Activated T-cell treated with anti-CD3 and anti-CD28 coated beads, Interleukin-2, amount 50 U/mL, for 72 hours (primary cell): ENCODE measurements at regions not wholly inside any gene's neighbourhood (a gene's known extent, or its start where the extent isn't known, plus 50 kb on each side); places are given as distances from the start of the nearest gene placed in this dataset.
"Not testable (repeated sequence)": the region's sequence is repeated elsewhere in the genome, so short reads cannot be mapped to it uniquely, and the experiment has no call there.

Experiments used
- ATAC-seq, 2 donors: fragments of 150-1000 bp; cut with Tn5 transposase; replicated peaks in 1 of 2; 2 replicates each; pipeline ENCODE4 v1.10.0; 2021; ENCODE audit warnings: moderate library complexity in 2 of 2, mild to moderate bottlenecking in 1 of 2
- DNase-seq, 2 donors: peaks; one replicate each; pipeline ENCODE4 v3.0.0; 2021 to 2022; ENCODE audit warnings: mixed read lengths in 1 of 2
- H3K27ac Mint-ChIP-seq: one replicate; pipeline ENCODE4 v1.8.0; 2022; ENCODE audit warnings: mild to moderate bottlenecking, moderate library complexity, mixed read lengths
- H3K27me3 Mint-ChIP-seq: one replicate; pipeline ENCODE4 v1.8.0; 2022; ENCODE audit warnings: low read depth, mixed read lengths
- H3K36me3 Mint-ChIP-seq, 2 donors: one replicate each; pipeline ENCODE4 v1.8.0; 2022; ENCODE audit warnings: mixed read lengths in 2 of 2, mild to moderate bottlenecking in 1 of 2; ENCODE audit not compliant: insufficient read depth in 2 of 2
- H3K4me1 Mint-ChIP-seq: one replicate; pipeline ENCODE4 v1.8.0; 2022; ENCODE audit warnings: low read depth, mixed read lengths
- H3K4me3 Mint-ChIP-seq, 2 donors: one replicate each; pipeline ENCODE4 v1.8.0; 2022; ENCODE audit warnings: mild to moderate bottlenecking in 2 of 2, mixed read lengths in 2 of 2, moderate library complexity in 2 of 2
- H3K9me3 Mint-ChIP-seq, 2 donors: one replicate each; pipeline ENCODE4 v1.8.0; 2022; ENCODE audit warnings: mixed read lengths in 2 of 2

GRCh38 chr5:102624405-102624804, 125.6 kb upstream of the SLCO6A1 start:
- DNase-seq (no peak), ATAC-seq (no peak)
- Mint-ChIP-seq H3K9me3 (peaks cover 0 to 2% of the 10 kb centered on the region in 2 donors), H3K27ac (no peak overlapping the region), H3K4me3 (no peak overlapping the region), H3K27me3 (no peaks in the 10 kb centered on the region), H3K4me1 (no peaks in the 10 kb centered on the region), H3K36me3 (no peaks in the 10 kb centered on the region)

DNA sequence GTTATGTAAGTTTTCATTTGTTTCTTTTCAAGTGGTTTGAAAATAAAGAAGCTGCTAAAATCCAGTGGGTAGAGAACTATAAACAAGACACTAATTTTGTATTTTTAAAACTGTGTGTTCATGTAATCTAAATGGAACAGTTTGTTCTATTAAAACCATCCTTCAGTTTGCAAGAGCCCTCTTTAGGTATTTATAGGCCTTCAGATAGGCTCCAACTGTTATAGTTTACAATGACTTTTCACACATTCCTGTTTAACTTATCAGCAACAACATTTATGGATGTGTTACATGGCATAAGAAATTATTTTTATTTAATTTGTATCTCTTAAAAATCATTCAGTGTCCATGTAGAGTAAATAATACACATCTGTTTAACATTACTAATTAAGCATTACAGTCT, 126.7 kb upstream of the SLCO6A1 start:
- H3K9me3 Mint-ChIP-seq, result peaks cover 0 to 2% of the 10 kb centered on the region in 2 donors
- H3K27ac Mint-ChIP-seq, result no peak overlapping the region
- H3K27me3 Mint-ChIP-seq, result no peaks in the 10 kb centered on the region
- DNase-seq (no peak), ATAC-seq (no peak)
- H3K4me1 Mint-ChIP-seq, result no peaks in the 10 kb centered on the region
- H3K36me3 Mint-ChIP-seq, result no peaks in the 10 kb centered on the region
- H3K4me3 Mint-ChIP-seq, result no peak overlapping the region

DNA sequence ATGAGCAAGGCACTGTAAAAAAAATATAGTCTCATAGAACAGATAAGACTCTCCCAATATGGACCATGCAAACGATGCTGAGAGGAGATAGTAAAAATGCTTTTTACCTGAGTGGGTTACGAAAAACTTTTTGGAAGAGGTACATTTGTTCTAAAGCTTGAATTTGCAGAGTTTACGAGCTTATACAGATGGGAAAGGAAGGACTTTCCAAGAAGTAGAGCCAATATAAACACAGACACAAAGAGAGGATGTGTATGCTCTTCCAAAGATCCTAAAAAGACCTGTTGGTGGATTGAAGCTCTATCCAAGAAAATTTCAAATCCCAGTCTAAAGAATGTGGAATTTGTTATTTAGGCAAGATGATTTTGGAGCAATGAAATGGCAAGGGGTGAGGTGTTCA, 127.1 kb upstream of the SLCO6A1 start:
- Mint-ChIP-seq H3K4me3 (no peak overlapping the region), H3K36me3 (no peaks in the 10 kb centered on the region), H3K4me1 (no peaks in the 10 kb centered on the region), H3K9me3 (no peaks in the 10 kb centered on the region), H3K27ac (no peak overlapping the region), H3K27me3 (no peaks in the 10 kb centered on the region)
- DNase-seq (no peak), ATAC-seq (no peak)

- Mint-ChIP-seq H3K4me1 (no peaks in the 10 kb centered on the region), H3K36me3 (no peaks in the 10 kb centered on the region), H3K4me3 (no peak overlapping the region), H3K9me3 (no peaks in the 10 kb centered on the region), H3K27ac (no peak overlapping the region), H3K27me3 (no peaks in the 10 kb centered on the region)
- DNase-seq (no peak), ATAC-seq (no peak)
Observed at GRCh38 chr5:102627315-102627714, 127.8 kb upstream of the PAM start.

GRCh38 chr5:102628441-102629175, 126.5 kb upstream of the PAM start:
- DNase-seq, result no peak
- no peaks in the 10 kb centered on the region for H3K27me3 Mint-ChIP-seq
- H3K4me1 Mint-ChIP-seq, result no peaks in the 10 kb centered on the region
- no peaks in the 10 kb centered on the region for H3K36me3 Mint-ChIP-seq
- ATAC-seq, result no peak
- H3K9me3 Mint-ChIP-seq, result no peaks in the 10 kb centered on the region
- no peak overlapping the region for H3K27ac Mint-ChIP-seq
- H3K4me3 Mint-ChIP-seq, result no peak overlapping the region

- no peak overlapping the region for H3K4me3 Mint-ChIP-seq
Observed at GRCh38 chr5:102629827-102630605, 125.1 kb upstream of the PAM start.

GRCh38 chr5:102635399-102635798, 119.7 kb upstream of the PAM start:
- H3K4me3 Mint-ChIP-seq, H3K9me3 Mint-ChIP-seq, H3K4me1 Mint-ChIP-seq, H3K27me3 Mint-ChIP-seq, H3K36me3 Mint-ChIP-seq, H3K27ac Mint-ChIP-seq, ATAC-seq, DNase-seq: not testable (repeated sequence)

More at GRCh38 chr5:102629827-102630605, 125.1 kb upstream of the PAM start:
- Mint-ChIP-seq H3K4me1 (no peaks in the 10 kb centered on the region), H3K9me3 (no peaks in the 10 kb centered on the region), H3K27ac (no peak overlapping the region), H3K27me3 (no peaks in the 10 kb centered on the region), H3K36me3 (no peaks in the 10 kb centered on the region)
- ATAC-seq (no peak), DNase-seq (no peak)

GRCh38 chr5:102638316-102638715, 116.8 kb upstream of the PAM start:
- peaks cover 0 to 3% of the 10 kb centered on the region in 2 donors for H3K9me3 Mint-ChIP-seq
- no peak overlapping the region for H3K27ac Mint-ChIP-seq
- ATAC-seq (no peak), DNase-seq (no peak)
- no peak overlapping the region for H3K4me3 Mint-ChIP-seq
- H3K36me3 Mint-ChIP-seq, result no peaks in the 10 kb centered on the region
- H3K4me1 Mint-ChIP-seq, result no peaks in the 10 kb centered on the region
- H3K27me3 Mint-ChIP-seq, result peaks cover 7% of the 10 kb centered on the region

- no peaks in the 10 kb centered on the region for H3K4me1 Mint-ChIP-seq
- peaks cover 7% of the 10 kb centered on the region for H3K27me3 Mint-ChIP-seq
- H3K36me3 Mint-ChIP-seq, result no peaks in the 10 kb centered on the region
- no peak overlapping the region for H3K27ac Mint-ChIP-seq
- ATAC-seq (no peak), DNase-seq (no peak)
- peaks cover 1 to 3% of the 10 kb centered on the region in 2 donors for H3K9me3 Mint-ChIP-seq
- no peak overlapping the region for H3K4me3 Mint-ChIP-seq
Observed at GRCh38 chr5:102638912-102639652, 116.0 kb upstream of the PAM start.

DNA sequence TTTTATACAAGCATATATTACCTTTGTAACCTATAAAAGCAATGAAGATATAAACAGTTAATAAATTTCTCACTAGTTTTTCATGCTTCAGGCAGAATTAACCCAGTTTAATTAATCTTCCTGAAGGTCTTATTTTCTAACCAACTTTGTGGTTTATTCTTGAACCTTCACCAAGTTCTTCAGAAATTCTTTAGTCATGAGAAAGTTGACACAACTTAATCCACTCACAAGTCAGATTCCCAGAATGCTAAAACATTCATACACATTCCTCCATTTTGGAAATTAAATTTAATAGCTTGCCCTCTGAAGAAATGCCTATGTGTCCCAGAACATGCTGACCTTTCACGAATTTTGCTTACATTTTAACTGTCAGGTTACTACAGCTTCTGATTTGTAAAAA, 105.4 kb upstream of the PAM start:
- H3K4me3 Mint-ChIP-seq, result no peak overlapping the region
- no peak for ATAC-seq
- peaks cover 4 to 5% of the 10 kb centered on the region in 2 donors for H3K9me3 Mint-ChIP-seq
- H3K27ac Mint-ChIP-seq, result no peak overlapping the region
- H3K27me3 Mint-ChIP-seq, result no peaks in the 10 kb centered on the region
- no peak for DNase-seq
- no peaks in the 10 kb centered on the region for H3K36me3 Mint-ChIP-seq
- H3K4me1 Mint-ChIP-seq, result no peaks in the 10 kb centered on the region

DNA sequence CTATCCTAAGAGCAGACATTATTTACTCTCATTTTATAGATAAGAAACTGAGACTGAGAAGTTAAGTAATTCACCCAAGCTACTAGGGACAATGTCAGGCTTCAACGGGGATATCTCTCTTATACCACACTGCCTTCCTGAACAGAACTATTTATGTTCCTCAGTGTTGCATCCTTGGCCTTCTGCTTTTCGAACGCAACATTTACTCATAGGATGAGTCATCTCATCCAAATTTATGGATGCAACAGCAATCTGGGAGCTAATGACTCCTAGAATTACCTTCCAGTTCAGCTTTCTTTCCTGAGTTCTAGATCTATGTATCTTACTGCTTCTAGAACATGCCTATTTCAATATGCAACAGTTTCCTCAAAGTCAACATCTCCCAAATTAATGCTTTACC, 103.6 kb upstream of the PAM start:
- Mint-ChIP-seq H3K27me3 (peaks cover under 1% of the 10 kb centered on the region), H3K4me1 (no peaks in the 10 kb centered on the region), H3K4me3 (no peak overlapping the region), H3K27ac (no peak overlapping the region), H3K9me3 (peaks cover 2 to 3% of the 10 kb centered on the region in 2 donors), H3K36me3 (no peaks in the 10 kb centered on the region)
- DNase-seq, result no peak
- no peak for ATAC-seq

DNA sequence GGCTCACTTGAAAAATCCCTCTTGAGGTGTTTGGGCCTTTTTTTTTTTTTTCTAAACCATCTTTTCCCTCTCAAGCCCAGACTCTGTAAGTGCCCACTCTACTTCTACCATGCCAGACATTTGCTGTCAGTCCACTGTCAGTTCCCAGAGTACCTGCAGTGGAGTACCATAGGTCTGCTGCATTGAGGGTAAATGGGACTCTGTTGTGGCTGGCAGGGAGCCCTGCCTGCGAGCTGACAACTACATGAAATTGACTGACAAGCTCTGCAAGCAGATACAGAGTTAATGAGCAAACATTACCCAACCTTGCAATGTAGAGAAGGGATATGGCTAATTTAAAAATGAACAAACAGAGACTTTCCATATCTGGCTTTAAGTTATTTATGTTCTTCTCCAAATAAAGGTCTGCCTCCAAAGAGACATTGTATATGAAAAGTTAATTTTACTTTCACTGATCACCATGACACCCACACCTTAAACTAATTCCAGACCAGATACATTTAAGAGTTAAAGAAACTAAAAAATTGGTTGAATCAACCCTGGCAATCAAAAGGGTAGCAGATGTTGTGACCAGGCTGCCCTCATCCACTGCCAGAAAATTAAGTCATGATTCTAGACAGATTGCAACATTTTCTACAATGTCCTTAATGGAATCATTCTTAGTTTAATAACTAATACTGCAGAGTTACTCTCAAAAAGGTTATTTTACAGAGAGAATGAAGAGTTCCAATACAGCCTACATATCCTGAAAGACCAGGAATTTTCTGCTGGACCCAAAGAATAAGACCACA, 100.4 kb upstream of the PAM start:
- H3K27ac Mint-ChIP-seq, result no peak overlapping the region
- no peaks in the 10 kb centered on the region for H3K9me3 Mint-ChIP-seq
- no peak overlapping the region for H3K4me3 Mint-ChIP-seq
- ATAC-seq (no peak), DNase-seq (no peak)
- peaks cover 6% of the 10 kb centered on the region for H3K27me3 Mint-ChIP-seq
- no peaks in the 10 kb centered on the region for H3K36me3 Mint-ChIP-seq
- H3K4me1 Mint-ChIP-seq, result no peaks in the 10 kb centered on the region

DNA sequence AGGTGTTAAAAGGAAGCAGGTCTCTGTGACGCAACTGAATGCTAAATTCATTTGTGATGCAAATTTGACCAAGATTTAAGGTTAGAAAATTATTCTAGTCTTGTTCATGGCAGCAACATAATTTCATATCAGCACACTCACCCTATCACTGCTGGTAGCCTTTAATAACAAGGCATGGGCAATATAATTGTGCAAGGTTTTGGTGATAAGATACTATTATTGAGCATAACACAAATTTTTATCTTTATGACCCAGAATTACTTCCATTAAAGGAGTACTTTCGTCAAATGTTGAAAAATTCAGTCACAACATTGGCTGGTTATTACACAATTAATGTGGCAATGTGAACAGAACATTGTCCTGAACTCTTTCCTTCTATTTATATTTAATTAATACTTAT, 96.0 kb upstream of the PAM start:
- no peak overlapping the region for H3K27ac Mint-ChIP-seq
- no peak for ATAC-seq
- H3K4me1 Mint-ChIP-seq, result no peaks in the 10 kb centered on the region
- H3K36me3 Mint-ChIP-seq, result no peaks in the 10 kb centered on the region
- no peak for DNase-seq
- H3K9me3 Mint-ChIP-seq, result no peaks in the 10 kb centered on the region
- no peak overlapping the region for H3K4me3 Mint-ChIP-seq
- peaks cover 6% of the 10 kb centered on the region for H3K27me3 Mint-ChIP-seq
